ENCODE measurements at regions not wholly inside any gene's neighbourhood (a gene's known extent, or its start where the extent isn't known, plus 50 kb on each side); places are given as distances from the start of the nearest gene placed in this dataset.

DNA sequence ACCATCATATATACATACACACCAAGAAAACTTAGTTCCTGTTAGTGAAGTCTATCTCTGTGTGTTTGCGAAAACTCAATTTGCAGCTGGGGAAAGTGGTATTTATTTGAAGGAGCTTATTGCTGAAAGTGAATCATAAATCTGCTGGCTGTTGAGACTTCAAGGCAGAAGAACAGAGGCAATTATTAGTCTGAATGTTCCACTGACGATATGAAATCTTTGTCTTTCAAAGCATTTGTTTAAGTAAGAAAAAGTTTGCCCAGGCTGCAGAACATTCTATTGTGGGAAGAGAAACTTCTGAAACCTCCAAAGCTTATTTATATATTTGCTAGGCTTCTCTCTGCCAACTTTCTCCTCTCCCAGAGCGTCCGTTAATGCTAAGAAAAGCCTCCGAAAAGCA lies 255.7 kb upstream of the TMPO start:
- TF ChIP-seq, protein P1, sequence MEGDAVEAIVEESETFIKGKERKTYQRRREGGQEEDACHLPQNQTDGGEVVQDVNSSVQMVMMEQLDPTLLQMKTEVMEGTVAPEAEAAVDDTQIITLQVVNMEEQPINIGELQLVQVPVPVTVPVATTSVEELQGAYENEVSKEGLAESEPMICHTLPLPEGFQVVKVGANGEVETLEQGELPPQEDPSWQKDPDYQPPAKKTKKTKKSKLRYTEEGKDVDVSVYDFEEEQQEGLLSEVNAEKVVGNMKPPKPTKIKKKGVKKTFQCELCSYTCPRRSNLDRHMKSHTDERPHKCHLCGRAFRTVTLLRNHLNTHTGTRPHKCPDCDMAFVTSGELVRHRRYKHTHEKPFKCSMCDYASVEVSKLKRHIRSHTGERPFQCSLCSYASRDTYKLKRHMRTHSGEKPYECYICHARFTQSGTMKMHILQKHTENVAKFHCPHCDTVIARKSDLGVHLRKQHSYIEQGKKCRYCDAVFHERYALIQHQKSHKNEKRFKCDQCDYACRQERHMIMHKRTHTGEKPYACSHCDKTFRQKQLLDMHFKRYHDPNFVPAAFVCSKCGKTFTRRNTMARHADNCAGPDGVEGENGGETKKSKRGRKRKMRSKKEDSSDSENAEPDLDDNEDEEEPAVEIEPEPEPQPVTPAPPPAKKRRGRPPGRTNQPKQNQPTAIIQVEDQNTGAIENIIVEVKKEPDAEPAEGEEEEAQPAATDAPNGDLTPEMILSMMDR (IDR thresholded peaks at IDR 0.05; ENCODE audit: poor library complexity, severe bottlenecking) = no peak
- TF ChIP-seq RAD21 (conservative IDR thresholded peaks at IDR 0.05) (no peak), EZH2 (IDR thresholded peaks at IDR 0.05; ENCODE audit: borderline replicate concordance, insufficient read depth, low read length, poor library complexity, severe bottlenecking) (no peak), TAF1 (IDR thresholded peaks at IDR 0.05; ENCODE audit: low read depth) (no peak), REST (IDR thresholded peaks at IDR 0.05; ENCODE audit: borderline replicate concordance) (no peak), EP300 (conservative IDR thresholded peaks at IDR 0.05; ENCODE audit: poor library complexity, severe bottlenecking) (no peak), POLR2AphosphoS5 (IDR thresholded peaks at IDR 0.05) (no peak)

Data from neural cell (in vitro differentiated cells).